ENCODE measurements at regions not wholly inside any gene's neighbourhood (a gene's known extent, or its start where the extent isn't known, plus 50 kb on each side); places are given as distances from the start of the nearest gene placed in this dataset.
"Not testable (repeated sequence)": the region's sequence is repeated elsewhere in the genome, so short reads cannot be mapped to it uniquely, and the experiment has no call there.

GRCh38 chrX:131693359-131693758 is 149.5 kb downstream of the OR13H1 start:
- H3K9me3 ChIP-seq, result no peaks in the 10 kb centered on the region
- H3K36me3 ChIP-seq, result no peaks in the 10 kb centered on the region
- no peak for TF ChIP-seq CTCF (IDR thresholded peaks at IDR 0.05; ENCODE audit: low read depth, low read length)
- H3K4me3 ChIP-seq (ENCODE audit: low read depth, low read length), result no peak overlapping the region
- H3K27me3 ChIP-seq, result no peaks in the 10 kb centered on the region
- no peaks in the 10 kb centered on the region for H3K4me1 ChIP-seq
- no peak for DNase-seq

- H3K4me3 ChIP-seq (ENCODE audit: low read depth, low read length); H3K27me3 ChIP-seq; H3K4me1 ChIP-seq; H3K9me3 ChIP-seq; H3K36me3 ChIP-seq; DNase-seq: not testable (repeated sequence)
Measured at GRCh38 chrX:131696989-131697388, 153.1 kb downstream of the OR13H1 start.

GRCh38 chrX:131703646-131704045 is 159.8 kb downstream of the OR13H1 start:
- no peak for TF ChIP-seq CTCF (IDR thresholded peaks at IDR 0.05; ENCODE audit: low read depth, low read length)
- H3K36me3 ChIP-seq, result no peaks in the 10 kb centered on the region
- H3K9me3 ChIP-seq, result no peaks in the 10 kb centered on the region
- no peak for DNase-seq
- H3K4me3 ChIP-seq (ENCODE audit: low read depth, low read length), result no peak overlapping the region
- H3K27me3 ChIP-seq, result no peaks in the 10 kb centered on the region
- no peaks in the 10 kb centered on the region for H3K4me1 ChIP-seq

GRCh38 chrX:131704136-131704695 is 160.3 kb downstream of the OR13H1 start:
- no peak for TF ChIP-seq CTCF (IDR thresholded peaks at IDR 0.05; ENCODE audit: low read depth, low read length)
- Histone ChIP-seq H3K9me3 (no peaks in the 10 kb centered on the region), H3K4me3 (ENCODE audit: low read depth, low read length) (no peak overlapping the region), H3K4me1 (no peaks in the 10 kb centered on the region), H3K36me3 (no peaks in the 10 kb centered on the region), H3K27me3 (no peaks in the 10 kb centered on the region)
- no peak for DNase-seq

GRCh38 chrX:131709553-131709952 is 165.7 kb downstream of the OR13H1 start:
- H3K4me3 ChIP-seq (ENCODE audit: low read depth, low read length), result no peak overlapping the region
- TF ChIP-seq CTCF (IDR thresholded peaks at IDR 0.05; ENCODE audit: low read depth, low read length), result no peak
- no peak for DNase-seq
- no peaks in the 10 kb centered on the region for H3K9me3 ChIP-seq
- H3K4me1 ChIP-seq, result no peaks in the 10 kb centered on the region
- H3K27me3 ChIP-seq, result no peaks in the 10 kb centered on the region
- H3K36me3 ChIP-seq, result no peaks in the 10 kb centered on the region

GRCh38 chrX:131711478-131711867 is 167.6 kb downstream of the OR13H1 start:
- Histone ChIP-seq H3K4me3 (ENCODE audit: low read depth, low read length) (no peak overlapping the region), H3K4me1 (no peaks in the 10 kb centered on the region)
- no peak for TF ChIP-seq CTCF (IDR thresholded peaks at IDR 0.05; ENCODE audit: low read depth, low read length)

GRCh38 chrX:131723646-131724045 is 179.8 kb downstream of the OR13H1 start:
- H3K4me1 ChIP-seq, result no peaks in the 10 kb centered on the region
- H3K9me3 ChIP-seq, result no peaks in the 10 kb centered on the region
- H3K4me3 ChIP-seq (ENCODE audit: low read depth, low read length), result no peak overlapping the region
- DNase-seq, result peak; percentile 19
- no peaks in the 10 kb centered on the region for H3K36me3 ChIP-seq
- no peaks in the 10 kb centered on the region for H3K27me3 ChIP-seq
- TF ChIP-seq CTCF (IDR thresholded peaks at IDR 0.05; ENCODE audit: low read depth, low read length), result no peak

More at GRCh38 chrX:131711478-131711867, 167.6 kb downstream of the OR13H1 start:
- no peak for DNase-seq
- H3K9me3 ChIP-seq, result no peaks in the 10 kb centered on the region
- H3K36me3 ChIP-seq, result no peaks in the 10 kb centered on the region
- H3K27me3 ChIP-seq, result no peaks in the 10 kb centered on the region
